ENCODE measurements at regions not wholly inside any gene's neighbourhood (a gene's known extent, or its start where the extent isn't known, plus 50 kb on each side); places are given as distances from the start of the nearest gene placed in this dataset.

GRCh38 chr1:96234299-96234698 lies 487.3 kb upstream of the PTBP2 start:
- no peak for TF ChIP-seq POLR2AphosphoS5 (IDR thresholded peaks at IDR 0.05)
- TF ChIP-seq, protein P1, sequence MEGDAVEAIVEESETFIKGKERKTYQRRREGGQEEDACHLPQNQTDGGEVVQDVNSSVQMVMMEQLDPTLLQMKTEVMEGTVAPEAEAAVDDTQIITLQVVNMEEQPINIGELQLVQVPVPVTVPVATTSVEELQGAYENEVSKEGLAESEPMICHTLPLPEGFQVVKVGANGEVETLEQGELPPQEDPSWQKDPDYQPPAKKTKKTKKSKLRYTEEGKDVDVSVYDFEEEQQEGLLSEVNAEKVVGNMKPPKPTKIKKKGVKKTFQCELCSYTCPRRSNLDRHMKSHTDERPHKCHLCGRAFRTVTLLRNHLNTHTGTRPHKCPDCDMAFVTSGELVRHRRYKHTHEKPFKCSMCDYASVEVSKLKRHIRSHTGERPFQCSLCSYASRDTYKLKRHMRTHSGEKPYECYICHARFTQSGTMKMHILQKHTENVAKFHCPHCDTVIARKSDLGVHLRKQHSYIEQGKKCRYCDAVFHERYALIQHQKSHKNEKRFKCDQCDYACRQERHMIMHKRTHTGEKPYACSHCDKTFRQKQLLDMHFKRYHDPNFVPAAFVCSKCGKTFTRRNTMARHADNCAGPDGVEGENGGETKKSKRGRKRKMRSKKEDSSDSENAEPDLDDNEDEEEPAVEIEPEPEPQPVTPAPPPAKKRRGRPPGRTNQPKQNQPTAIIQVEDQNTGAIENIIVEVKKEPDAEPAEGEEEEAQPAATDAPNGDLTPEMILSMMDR (IDR thresholded peaks at IDR 0.05), result no peak
- TF ChIP-seq EP300 (IDR thresholded peaks at IDR 0.05), result no peak
